SK-N-SH treated with all-trans-retinoic acid at 6 μM for 48 hours (cell line): ENCODE measurements at regions not wholly inside any gene's neighbourhood (a gene's known extent, or its start where the extent isn't known, plus 50 kb on each side); places are given as distances from the start of the nearest gene placed in this dataset.

Source experiments
- ATAC-seq: fragments of 200-7000 bp; cut with Tn5 transposase; 3 replicates; pipeline ENCODE4 v1.9.1; 2020; ENCODE audit warnings: mild to moderate bottlenecking, moderate library complexity
- ARNTL ChIP-seq: fragments of 450-650 bp; formaldehyde crosslinking; IDR thresholded peaks from 2 replicates; pipeline ENCODE4 v1.5.0; 2020; ENCODE audit warnings: low read depth, mild to moderate bottlenecking, moderate library complexity, borderline replicate concordance
- CSDC2 ChIP-seq: fragments of 250-450 bp; sonication (Bioruptor Pico); IDR thresholded peaks from 2 replicates; pipeline ENCODE4 v1.5.0; 2020; ENCODE audit warnings: mild to moderate bottlenecking, moderate library complexity
- CSRNP3 ChIP-seq: fragments of 250-450 bp; sonication (Bioruptor Pico); IDR thresholded peaks from 2 replicates; pipeline ENCODE4 v1.5.1; 2021; ENCODE audit warnings: mild to moderate bottlenecking, moderate library complexity
- ESRRG ChIP-seq: fragments of 250-450 bp; sonication (Bioruptor Pico); IDR thresholded peaks from 2 replicates; pipeline ENCODE4 v1.6.1; 2021; ENCODE audit warnings: mild to moderate bottlenecking
- GLIS3 ChIP-seq: fragments of 250-450 bp; sonication (Bioruptor Pico); IDR thresholded peaks from 2 replicates; pipeline ENCODE4 v1.5.0; 2020; ENCODE audit warnings: mild to moderate bottlenecking, moderate library complexity
- OSR1 ChIP-seq: fragments of 250-450 bp; sonication (Bioruptor Pico); IDR thresholded peaks from 2 replicates; pipeline ENCODE4 v1.8.0; 2022; ENCODE audit warnings: moderate library complexity, mild to moderate bottlenecking, inconsistent platforms
- PPARA ChIP-seq: fragments of 250-450 bp; sonication (Bioruptor Pico); IDR thresholded peaks from 2 replicates; pipeline ENCODE4 v1.5.0; 2020; ENCODE audit warnings: mild to moderate bottlenecking, borderline replicate concordance
- RARB ChIP-seq: fragments of 250-450 bp; sonication (Bioruptor Pico); IDR thresholded peaks from 2 replicates; pipeline ENCODE4 v1.8.0; 2021; ENCODE audit warnings: mild to moderate bottlenecking, moderate library complexity
- SNAI2 ChIP-seq: fragments of 250-450 bp; sonication (Bioruptor Pico); IDR thresholded peaks from 2 replicates; pipeline ENCODE4 v1.5.0; 2020; ENCODE audit warnings: mild to moderate bottlenecking, moderate library complexity
- TCF4 ChIP-seq: fragments of 250-450 bp; sonication (Bioruptor Pico); IDR thresholded peaks from 2 replicates; pipeline ENCODE4 v1.8.0; 2021; ENCODE audit warnings: mild to moderate bottlenecking, moderate library complexity, borderline replicate concordance
- ZC3H10 ChIP-seq: fragments of 250-450 bp; sonication (Bioruptor Pico); IDR thresholded peaks from 2 replicates; pipeline ENCODE4 v1.5.1; 2021; ENCODE audit warnings: mild to moderate bottlenecking, moderate library complexity
- ZFP3 ChIP-seq: fragments of 250-450 bp; sonication (Bioruptor Pico); IDR thresholded peaks from 2 replicates; pipeline ENCODE4 v1.5.0; 2020; ENCODE audit warnings: mild to moderate bottlenecking, moderate library complexity
- ZFP30 ChIP-seq: fragments of 450-650 bp; formaldehyde crosslinking; IDR thresholded peaks from 2 replicates; pipeline ENCODE4 v1.5.0; 2022; ENCODE audit warnings: mild to moderate bottlenecking, moderate library complexity
- ZNF565 ChIP-seq: fragments of 450-650 bp; formaldehyde crosslinking; conservative IDR thresholded peaks from 2 replicates; pipeline ENCODE4 v1.5.0; 2020; ENCODE audit warnings: low read depth, mild to moderate bottlenecking, moderate library complexity
- ZNF70 ChIP-seq: fragments of 450-650 bp; formaldehyde crosslinking; IDR thresholded peaks from 2 replicates; pipeline ENCODE4 v1.5.0; 2020; ENCODE audit warnings: mild to moderate bottlenecking, moderate library complexity
- ZNF8 ChIP-seq: fragments of 450-650 bp; formaldehyde crosslinking; IDR thresholded peaks from 2 replicates; pipeline ENCODE4 v1.5.0; 2020; ENCODE audit warnings: mild to moderate bottlenecking, moderate library complexity
- TF ChIP-seq, protein P1 (sequence below): fragments of 250-450 bp; sonication (Bioruptor Pico); IDR thresholded peaks from 2 replicates; pipeline ENCODE4 v1.8.0; 2020; ENCODE audit warnings: mild to moderate bottlenecking, moderate library complexity, borderline replicate concordance
- TF ChIP-seq, protein P2 (sequence below): fragments of 250-450 bp; sonication (Bioruptor Pico); IDR thresholded peaks from 2 replicates; pipeline ENCODE4 v1.8.0; 2021; ENCODE audit warnings: low read depth, mild to moderate bottlenecking, moderate library complexity, borderline replicate concordance
- TF ChIP-seq, protein P3 (sequence below): fragments of 250-450 bp; sonication (Bioruptor Pico); IDR thresholded peaks from 2 replicates; pipeline ENCODE4 v1.5.0; 2020; ENCODE audit warnings: mild to moderate bottlenecking, moderate library complexity
- TF ChIP-seq, protein P4 (sequence below): fragments of 250-450 bp; sonication (Bioruptor Pico); IDR thresholded peaks from 2 replicates; pipeline ENCODE4 v1.5.1; 2020; ENCODE audit warnings: low read depth, mild to moderate bottlenecking, moderate library complexity

DNA sequence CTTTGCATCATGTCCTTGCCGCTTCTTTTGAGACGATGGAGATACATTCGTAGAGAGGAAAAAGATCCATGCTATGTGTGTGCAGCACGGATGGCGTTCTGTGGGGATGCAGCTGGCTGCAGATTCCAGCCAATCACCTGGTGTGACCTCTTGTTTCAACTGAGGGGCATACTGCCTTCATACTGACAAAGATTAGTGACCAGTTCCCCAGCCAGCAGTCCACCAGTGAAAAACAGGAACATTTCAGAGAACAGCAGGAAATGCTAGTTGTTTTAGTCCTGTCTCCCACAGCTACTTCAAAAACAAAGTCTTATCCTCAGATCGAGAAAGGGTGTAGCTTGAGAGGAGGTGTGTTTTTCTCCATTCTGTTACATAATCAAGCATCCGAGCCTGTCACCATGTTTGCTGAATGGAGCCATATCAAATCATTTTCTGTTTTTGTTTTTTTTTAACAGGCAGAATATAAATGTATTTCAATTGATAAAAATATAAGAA, 255.7 kb upstream of the FMN2 start:
- TF ChIP-seq CSRNP3 (CRISPR knock-in tag): no peak
- ATAC-seq: no peak

GRCh38 chr1:239840336-239840735, 251.3 kb upstream of the FMN2 start:
- no peak for ATAC-seq
- no peak for TF ChIP-seq RARB (CRISPR knock-in tag)

GRCh38 chr1:239840790-239841189, 250.9 kb upstream of the FMN2 start:
- ATAC-seq: no peak
- TF ChIP-seq ESRRG (CRISPR knock-in tag): no peak
- no peak for TF ChIP-seq CSRNP3 (CRISPR knock-in tag)
- TF ChIP-seq ZFP3 (CRISPR knock-in tag): no peak

DNA sequence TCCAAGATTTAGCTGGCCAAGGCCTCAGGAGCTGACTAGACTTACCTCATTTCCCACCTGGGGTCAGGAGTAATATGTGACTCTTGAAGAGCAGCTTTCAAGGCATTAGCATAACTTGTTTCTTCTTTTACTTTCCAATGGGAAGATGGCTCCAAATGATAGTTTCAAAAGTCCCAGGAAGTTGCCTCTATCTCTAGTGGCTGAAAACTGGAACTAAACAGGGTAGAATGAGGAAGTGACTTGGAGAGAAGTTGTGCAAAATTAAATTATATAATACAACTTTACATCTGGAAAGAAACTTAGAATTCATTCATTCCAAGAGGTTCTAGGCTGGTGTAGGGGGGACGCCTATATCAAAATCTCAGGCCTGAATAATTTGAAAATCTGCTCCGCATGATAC, 250.1 kb upstream of the FMN2 start:
- no peak for TF ChIP-seq ZC3H10 (CRISPR knock-in tag)
- no peak for TF ChIP-seq TCF4 (CRISPR knock-in tag)
- TF ChIP-seq ARNTL (CRISPR knock-in tag): no peak
- TF ChIP-seq GLIS3 (CRISPR knock-in tag): no peak
- no peak for TF ChIP-seq ZNF8 (CRISPR knock-in tag)
- TF ChIP-seq, protein P1, sequence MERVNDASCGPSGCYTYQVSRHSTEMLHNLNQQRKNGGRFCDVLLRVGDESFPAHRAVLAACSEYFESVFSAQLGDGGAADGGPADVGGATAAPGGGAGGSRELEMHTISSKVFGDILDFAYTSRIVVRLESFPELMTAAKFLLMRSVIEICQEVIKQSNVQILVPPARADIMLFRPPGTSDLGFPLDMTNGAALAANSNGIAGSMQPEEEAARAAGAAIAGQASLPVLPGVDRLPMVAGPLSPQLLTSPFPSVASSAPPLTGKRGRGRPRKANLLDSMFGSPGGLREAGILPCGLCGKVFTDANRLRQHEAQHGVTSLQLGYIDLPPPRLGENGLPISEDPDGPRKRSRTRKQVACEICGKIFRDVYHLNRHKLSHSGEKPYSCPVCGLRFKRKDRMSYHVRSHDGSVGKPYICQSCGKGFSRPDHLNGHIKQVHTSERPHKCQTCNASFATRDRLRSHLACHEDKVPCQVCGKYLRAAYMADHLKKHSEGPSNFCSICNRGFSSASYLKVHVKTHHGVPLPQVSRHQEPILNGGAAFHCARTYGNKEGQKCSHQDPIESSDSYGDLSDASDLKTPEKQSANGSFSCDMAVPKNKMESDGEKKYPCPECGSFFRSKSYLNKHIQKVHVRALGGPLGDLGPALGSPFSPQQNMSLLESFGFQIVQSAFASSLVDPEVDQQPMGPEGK: no peak
- TF ChIP-seq OSR1 (CRISPR knock-in tag): no peak
- TF ChIP-seq, protein P2, sequence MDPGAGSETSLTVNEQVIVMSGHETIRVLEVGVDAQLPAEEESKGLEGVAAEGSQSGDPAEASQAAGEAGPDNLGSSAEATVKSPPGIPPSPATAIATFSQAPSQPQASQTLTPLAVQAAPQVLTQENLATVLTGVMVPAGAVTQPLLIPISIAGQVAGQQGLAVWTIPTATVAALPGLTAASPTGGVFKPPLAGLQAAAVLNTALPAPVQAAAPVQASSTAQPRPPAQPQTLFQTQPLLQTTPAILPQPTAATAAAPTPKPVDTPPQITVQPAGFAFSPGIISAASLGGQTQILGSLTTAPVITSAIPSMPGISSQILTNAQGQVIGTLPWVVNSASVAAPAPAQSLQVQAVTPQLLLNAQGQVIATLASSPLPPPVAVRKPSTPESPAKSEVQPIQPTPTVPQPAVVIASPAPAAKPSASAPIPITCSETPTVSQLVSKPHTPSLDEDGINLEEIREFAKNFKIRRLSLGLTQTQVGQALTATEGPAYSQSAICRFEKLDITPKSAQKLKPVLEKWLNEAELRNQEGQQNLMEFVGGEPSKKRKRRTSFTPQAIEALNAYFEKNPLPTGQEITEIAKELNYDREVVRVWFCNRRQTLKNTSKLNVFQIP (CRISPR knock-in tag): no peak
- TF ChIP-seq RARB (CRISPR knock-in tag): no peak
- no peak for TF ChIP-seq ESRRG (CRISPR knock-in tag)
- TF ChIP-seq, protein P3, sequence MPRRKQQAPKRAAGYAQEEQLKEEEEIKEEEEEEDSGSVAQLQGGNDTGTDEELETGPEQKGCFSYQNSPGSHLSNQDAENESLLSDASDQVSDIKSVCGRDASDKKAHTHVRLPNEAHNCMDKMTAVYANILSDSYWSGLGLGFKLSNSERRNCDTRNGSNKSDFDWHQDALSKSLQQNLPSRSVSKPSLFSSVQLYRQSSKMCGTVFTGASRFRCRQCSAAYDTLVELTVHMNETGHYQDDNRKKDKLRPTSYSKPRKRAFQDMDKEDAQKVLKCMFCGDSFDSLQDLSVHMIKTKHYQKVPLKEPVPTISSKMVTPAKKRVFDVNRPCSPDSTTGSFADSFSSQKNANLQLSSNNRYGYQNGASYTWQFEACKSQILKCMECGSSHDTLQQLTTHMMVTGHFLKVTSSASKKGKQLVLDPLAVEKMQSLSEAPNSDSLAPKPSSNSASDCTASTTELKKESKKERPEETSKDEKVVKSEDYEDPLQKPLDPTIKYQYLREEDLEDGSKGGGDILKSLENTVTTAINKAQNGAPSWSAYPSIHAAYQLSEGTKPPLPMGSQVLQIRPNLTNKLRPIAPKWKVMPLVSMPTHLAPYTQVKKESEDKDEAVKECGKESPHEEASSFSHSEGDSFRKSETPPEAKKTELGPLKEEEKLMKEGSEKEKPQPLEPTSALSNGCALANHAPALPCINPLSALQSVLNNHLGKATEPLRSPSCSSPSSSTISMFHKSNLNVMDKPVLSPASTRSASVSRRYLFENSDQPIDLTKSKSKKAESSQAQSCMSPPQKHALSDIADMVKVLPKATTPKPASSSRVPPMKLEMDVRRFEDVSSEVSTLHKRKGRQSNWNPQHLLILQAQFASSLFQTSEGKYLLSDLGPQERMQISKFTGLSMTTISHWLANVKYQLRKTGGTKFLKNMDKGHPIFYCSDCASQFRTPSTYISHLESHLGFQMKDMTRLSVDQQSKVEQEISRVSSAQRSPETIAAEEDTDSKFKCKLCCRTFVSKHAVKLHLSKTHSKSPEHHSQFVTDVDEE (CRISPR knock-in tag): no peak
- no peak for TF ChIP-seq ZNF70 (CRISPR knock-in tag)
- TF ChIP-seq, all 23 proteins: peak for 0
- no peak for ATAC-seq

GRCh38 chr1:239843541-239843940, 248.1 kb upstream of the FMN2 start:
- no peak for ATAC-seq
- no peak for TF ChIP-seq CSDC2 (CRISPR knock-in tag)
- TF ChIP-seq, protein P4, sequence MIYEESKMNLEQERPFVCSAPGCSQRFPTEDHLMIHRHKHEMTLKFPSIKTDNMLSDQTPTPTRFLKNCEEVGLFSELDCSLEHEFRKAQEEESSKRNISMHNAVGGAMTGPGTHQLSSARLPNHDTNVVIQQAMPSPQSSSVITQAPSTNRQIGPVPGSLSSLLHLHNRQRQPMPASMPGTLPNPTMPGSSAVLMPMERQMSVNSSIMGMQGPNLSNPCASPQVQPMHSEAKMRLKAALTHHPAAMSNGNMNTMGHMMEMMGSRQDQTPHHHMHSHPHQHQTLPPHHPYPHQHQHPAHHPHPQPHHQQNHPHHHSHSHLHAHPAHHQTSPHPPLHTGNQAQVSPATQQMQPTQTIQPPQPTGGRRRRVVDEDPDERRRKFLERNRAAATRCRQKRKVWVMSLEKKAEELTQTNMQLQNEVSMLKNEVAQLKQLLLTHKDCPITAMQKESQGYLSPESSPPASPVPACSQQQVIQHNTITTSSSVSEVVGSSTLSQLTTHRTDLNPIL (CRISPR knock-in tag): no peak
- no peak for TF ChIP-seq OSR1 (CRISPR knock-in tag)
- no peak for TF ChIP-seq ZNF565 (CRISPR knock-in tag)
- TF ChIP-seq ZFP3 (CRISPR knock-in tag): no peak
- TF ChIP-seq ZNF8 (CRISPR knock-in tag): no peak
- TF ChIP-seq, protein P1: no peak
- TF ChIP-seq SNAI2: no peak
- TF ChIP-seq ZC3H10 (CRISPR knock-in tag): no peak
- no peak for TF ChIP-seq TCF4 (CRISPR knock-in tag)
- TF ChIP-seq ARNTL (CRISPR knock-in tag): no peak
- no peak for TF ChIP-seq ZFP30 (CRISPR knock-in tag)
- no peak for TF ChIP-seq ZNF70 (CRISPR knock-in tag)
- no peak for TF ChIP-seq PPARA
